SH-SY5Y (cell line): ENCODE measurements at regions not wholly inside any gene's neighbourhood (a gene's known extent, or its start where the extent isn't known, plus 50 kb on each side); places are given as distances from the start of the nearest gene placed in this dataset.

Experiments
- GATA2 ChIP-seq: IDR thresholded peaks from 2 replicates; pipeline ENCODE4 v1.6.1; 2011; ENCODE audit warnings: mild to moderate bottlenecking, low read depth, low read length
- GATA3 ChIP-seq: IDR thresholded peaks from 2 replicates; pipeline ENCODE4 v1.6.1; 2011; ENCODE audit warnings: low read depth, mild to moderate bottlenecking, low read length, moderate library complexity

GRCh38 chr3:30236011-30236410, 370.4 kb upstream of the TGFBR2 start:
- TF ChIP-seq GATA2: no peak
- TF ChIP-seq GATA3: no peak
